Neuronal stem cell (in vitro differentiated cells): ENCODE measurements at regions not wholly inside any gene's neighbourhood (a gene's known extent, or its start where the extent isn't known, plus 50 kb on each side); places are given as distances from the start of the nearest gene placed in this dataset.

Source experiments
- DNase-seq: peaks from one replicate; pipeline ENCODE4 v3.0.0-alpha.2; 2013; ENCODE audit warnings: low spot score
- H2AFZ ChIP-seq: one replicate; pipeline ENCODE4 v1.6.1; 2013; ENCODE audit warnings: mild to moderate bottlenecking, low read length, inconsistent platforms
- H2AK5ac ChIP-seq: 2 replicates; pipeline ENCODE4 v1.6.1; 2013; ENCODE audit warnings: low read depth, mild to moderate bottlenecking, inconsistent platforms, low read length, moderate library complexity, mixed read lengths
- H2BK120ac ChIP-seq: 2 replicates; pipeline ENCODE4 v1.6.1; 2013; ENCODE audit warnings: low read depth, mild to moderate bottlenecking, inconsistent platforms, low read length, moderate library complexity, mixed read lengths
- H2BK12ac ChIP-seq: one replicate; pipeline ENCODE4 v1.6.1; 2013; ENCODE audit warnings: low read length, inconsistent platforms
- H2BK15ac ChIP-seq: 2 replicates; pipeline ENCODE4 v1.6.1; 2013; ENCODE audit warnings: mild to moderate bottlenecking, low read length, inconsistent platforms, mixed read lengths
- H2BK5ac ChIP-seq: one replicate; pipeline ENCODE4 v1.6.1; 2013; ENCODE audit warnings: inconsistent platforms, mild to moderate bottlenecking, low read length, moderate library complexity
- H3K14ac ChIP-seq: one replicate; pipeline ENCODE4 v1.6.1; 2013; ENCODE audit warnings: low read length, inconsistent platforms
- H3K18ac ChIP-seq: 2 replicates; pipeline ENCODE4 v1.6.1; 2013; ENCODE audit warnings: low read length, inconsistent platforms
- H3K23ac ChIP-seq: 2 replicates; pipeline ENCODE4 v1.6.1; 2013; ENCODE audit warnings: low read depth, mild to moderate bottlenecking, mixed read lengths, low read length, inconsistent platforms; ENCODE audit not compliant: poor library complexity
- H3K27ac ChIP-seq: replicated peaks from 3 replicates; pipeline ENCODE4 v1.5.1; 2013; ENCODE audit warnings: low read length, inconsistent platforms
- H3K27me3 ChIP-seq, 3 experiments: 2 replicates each; pipeline ENCODE4 v1.6.1; 2013; ENCODE audit warnings: low read length in 3 of 3, mild to moderate bottlenecking in 2 of 3, inconsistent platforms in 1 of 3, low read depth in 1 of 3, mixed read lengths in 1 of 3, moderate library complexity in 1 of 3; ENCODE audit not compliant: control insufficient read depth in 3 of 3, insufficient read depth in 3 of 3
- H3K36me3 ChIP-seq, 2 donors: replicated peaks in 1 of 2; 2 replicates each; pipeline ENCODE4 v1.6.1; 2013; ENCODE audit warnings: low read length in 2 of 2; ENCODE audit not compliant: control insufficient read depth in 2 of 2, insufficient read depth in 2 of 2
- H3K4ac ChIP-seq: 2 replicates; pipeline ENCODE4 v1.6.1; 2013; ENCODE audit warnings: inconsistent platforms, mild to moderate bottlenecking, low read length, moderate library complexity
- H3K4me1 ChIP-seq, 2 donors: 1 replicate in 1 of 2; 2 replicates in 1 of 2; pipeline ENCODE4 v1.6.1; 2013; ENCODE audit warnings: low read length in 2 of 2, low read depth in 1 of 2; ENCODE audit not compliant: control insufficient read depth in 2 of 2, insufficient read depth in 1 of 2
- H3K4me2 ChIP-seq: one replicate; pipeline ENCODE4 v1.6.1; 2013; ENCODE audit warnings: mild to moderate bottlenecking, low read length, inconsistent platforms; ENCODE audit not compliant: insufficient read depth, poor library complexity, severe bottlenecking
- H3K4me3 ChIP-seq, 2 donors: 2 replicates each; pipeline ENCODE4 v1.5.1; 2013; ENCODE audit warnings: low read length in 2 of 2, mild to moderate bottlenecking in 2 of 2, inconsistent platforms in 1 of 2, moderate library complexity in 1 of 2
- H3K79me1 ChIP-seq: one replicate; pipeline ENCODE4 v1.6.1; 2013; ENCODE audit warnings: low read depth, mild to moderate bottlenecking, inconsistent platforms, low read length, moderate library complexity
- H3K9ac ChIP-seq: one replicate; pipeline ENCODE4 v1.6.1; 2013; ENCODE audit warnings: mild to moderate bottlenecking, low read depth, low read length, inconsistent platforms; ENCODE audit not compliant: poor library complexity
- H3K9me3 ChIP-seq, 2 donors: replicated peaks in 1 of 2; 2 replicates each; pipeline versions ENCODE3 to v1.6.1; 2013; ENCODE audit warnings: low read length in 2 of 2, mild to moderate bottlenecking in 2 of 2, inconsistent platforms in 1 of 2, low read depth in 1 of 2, mixed read lengths in 1 of 2, moderate library complexity in 1 of 2; ENCODE audit not compliant: control insufficient read depth in 2 of 2, insufficient read depth in 1 of 2
- H4K8ac ChIP-seq: one replicate; pipeline ENCODE4 v1.6.1; 2013; ENCODE audit warnings: low read depth, mild to moderate bottlenecking, inconsistent platforms, low read length, moderate library complexity
- H4K91ac ChIP-seq: one replicate; pipeline ENCODE4 v1.6.1; 2013; ENCODE audit warnings: low read length, low read depth, mild to moderate bottlenecking, inconsistent platforms; ENCODE audit not compliant: poor library complexity
- WGBS, 2 donors: extraction: QIAGEN DNeasy Blood & Tissue Kit; methylation state at CpG; one replicate each; pipeline ENCODE4 v1.1.7; 2013; ENCODE audit warnings: missing lambda C conversion rate in 2 of 2, mixed read lengths in 1 of 2; ENCODE audit not compliant: insufficient read length in 2 of 2, insufficient replicate concordance in 1 of 2; ENCODE audit errors: extremely low coverage in 2 of 2; 5-methylcytosine and 5-hydroxymethylcytosine counted together

DNA sequence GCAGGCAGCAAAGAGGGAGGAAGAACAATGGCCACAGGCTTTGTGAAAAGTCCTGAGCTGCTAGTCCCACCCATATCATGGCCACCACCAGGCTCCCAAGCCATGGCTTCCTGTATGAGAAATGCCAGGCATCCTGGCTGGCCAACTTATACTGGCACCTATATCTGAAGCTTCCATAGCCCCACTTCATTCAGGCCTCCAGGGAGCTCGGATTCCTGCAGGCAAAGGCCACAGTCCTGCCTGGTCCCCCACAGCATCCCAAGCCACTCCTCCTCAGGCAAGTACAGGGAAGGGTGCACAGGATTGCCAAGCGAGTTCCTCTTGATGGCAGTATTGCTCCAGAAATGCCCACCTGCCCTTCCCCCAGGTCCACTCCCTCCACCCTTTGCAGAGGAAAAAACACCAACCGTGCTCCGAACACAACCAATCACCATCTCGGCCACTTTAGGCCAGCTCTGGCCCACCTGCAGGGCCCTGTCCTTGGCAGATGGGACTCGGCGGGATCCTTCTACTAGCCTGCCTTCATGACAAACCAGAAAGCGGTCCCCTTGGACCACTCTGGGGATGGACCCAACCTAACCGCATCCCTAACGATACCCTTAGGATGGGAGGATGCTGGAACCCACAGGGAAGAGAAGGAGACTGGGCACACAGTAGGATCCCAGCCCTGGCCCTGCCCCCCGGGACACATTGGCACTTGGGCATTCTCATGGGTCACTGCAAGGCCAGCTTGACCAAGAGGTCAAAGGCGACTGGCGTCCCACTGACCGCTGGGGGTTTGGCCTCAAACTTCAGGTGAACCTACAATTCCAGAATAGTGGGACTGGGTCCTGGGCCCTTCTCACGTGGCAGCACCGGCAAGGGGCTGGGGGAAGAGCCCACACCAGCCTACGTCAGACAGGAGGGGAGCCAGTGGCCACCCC is 220.4 kb upstream of the AGTR2 start:
- Histone ChIP-seq H2BK5ac (no peak overlapping the region), H3K9ac (no peak overlapping the region), H2BK15ac (no peak overlapping the region), H4K8ac (no peak overlapping the region), H3K27me3 (peaks cover 0 to 35% (median 0%) of the 10 kb centered on the region in 3 experiments), H3K4me3 (no peak overlapping the region), H3K4me2 (no peak overlapping the region), H3K14ac (no peak overlapping the region), H2AK5ac (no peak overlapping the region), H3K79me1 (peaks cover 3% of the 10 kb centered on the region), H3K23ac (no peak overlapping the region), H2BK12ac (no peak overlapping the region), H3K18ac (no peak overlapping the region), H2AFZ (peak overlapping the region; percentile 18), H3K4ac (no peak overlapping the region), H3K27ac (no peak overlapping the region), H4K91ac (no peak overlapping the region), H2BK120ac (no peak overlapping the region), H3K36me3 (peaks cover 0 to 2% of the 10 kb centered on the region in 2 donors), H3K4me1 (no peaks in the 10 kb centered on the region), H3K9me3 (peaks cover 0 to 3% of the 10 kb centered on the region in 2 donors)
- WGBS, 2 donors: no CpG with 5 or more reads among the region's 17 CpGs
- no peak for DNase-seq

DNA sequence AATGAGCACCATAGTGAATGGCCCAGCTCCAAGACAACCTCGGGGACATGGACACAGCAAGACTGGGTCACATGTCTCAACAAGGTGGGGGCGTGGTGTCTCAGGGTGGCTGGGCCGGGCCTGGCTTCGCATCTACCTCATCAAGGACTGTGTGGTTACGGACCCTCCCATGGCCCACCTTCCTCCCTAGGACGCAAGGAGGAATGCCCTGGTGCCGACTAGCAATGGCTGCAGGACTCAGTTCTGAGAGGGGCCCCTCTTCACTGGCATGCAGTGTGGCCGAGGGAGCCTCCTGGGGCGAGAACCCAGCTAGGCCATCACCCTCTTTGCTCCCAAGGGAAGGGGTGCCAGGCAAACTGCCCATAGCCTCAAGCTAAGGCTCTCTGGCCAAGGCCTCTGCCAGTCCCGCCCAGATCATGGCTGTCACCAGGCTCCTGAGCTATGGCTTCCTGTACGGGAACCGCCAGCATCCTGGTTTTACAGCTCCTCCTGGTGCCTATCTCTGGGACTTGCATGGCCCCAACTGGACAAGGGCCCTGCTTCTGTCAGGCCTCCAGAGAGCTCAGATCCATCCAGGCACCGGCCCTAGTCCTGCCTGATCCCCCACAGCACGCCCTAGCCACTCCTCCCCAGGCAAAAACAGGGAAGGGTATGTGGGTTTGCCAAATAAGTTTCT is 218.0 kb upstream of the AGTR2 start:
- H4K8ac ChIP-seq: no peak overlapping the region

DNA sequence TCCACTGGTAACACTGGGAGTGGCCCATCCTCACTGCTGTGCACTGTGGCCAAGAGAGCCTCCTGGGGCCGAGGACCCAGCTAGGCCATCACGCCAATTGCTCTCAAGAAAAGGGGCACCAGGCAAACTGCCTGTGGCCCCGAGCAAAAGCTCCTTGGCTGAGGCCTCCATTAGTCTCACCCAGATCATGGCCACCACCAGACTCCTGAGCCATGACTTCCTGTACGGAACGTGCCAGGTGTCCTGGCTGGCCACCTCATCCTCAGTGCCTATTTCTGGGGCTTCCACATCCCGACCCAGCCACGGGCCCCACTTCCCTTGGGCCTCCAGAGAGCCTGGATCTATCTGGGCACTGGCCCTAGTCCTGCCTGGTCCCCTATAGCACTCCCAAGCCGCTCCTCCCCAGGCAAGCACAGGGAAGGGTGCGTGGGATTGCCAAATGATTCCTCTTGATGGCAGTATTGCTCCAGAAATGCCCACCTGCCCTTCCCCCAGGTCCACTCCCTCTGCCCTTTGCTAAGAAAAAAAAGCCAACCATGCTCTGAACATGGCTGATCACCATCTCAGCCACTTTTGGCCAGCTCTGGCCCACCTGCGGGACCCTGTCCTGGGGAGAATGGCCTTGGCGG is 212.6 kb upstream of the AGTR2 start:
- Histone ChIP-seq H3K79me1 (peaks cover 2% of the 10 kb centered on the region), H2AFZ (no peak overlapping the region), H3K27ac (no peak overlapping the region), H3K18ac (no peak overlapping the region), H2BK5ac (no peak overlapping the region), H4K91ac (no peak overlapping the region), H3K4ac (no peak overlapping the region), H3K9me3 (no peaks in the 10 kb centered on the region), H3K4me3 (no peak overlapping the region), H2BK120ac (no peak overlapping the region), H3K36me3 (no peaks in the 10 kb centered on the region), H3K14ac (no peak overlapping the region), H4K8ac (no peak overlapping the region), H2AK5ac (no peak overlapping the region), H3K23ac (no peak overlapping the region), H3K9ac (no peak overlapping the region), H3K27me3 (peaks cover 0 to 20% (median 0%) of the 10 kb centered on the region in 3 experiments), H2BK12ac (no peak overlapping the region), H3K4me1 (no peaks in the 10 kb centered on the region), H3K4me2 (no peak overlapping the region), H2BK15ac (no peak overlapping the region)
- DNase-seq: no peak
- no CpG with 5 or more reads among the region's 11 CpGs for WGBS, 2 donors

More for the DNA sequence above, 218.0 kb upstream of the AGTR2 start:
- H3K9me3 ChIP-seq: peaks cover 0 to 3% of the 10 kb centered on the region in 2 donors
- no peak overlapping the region for H3K4me3 ChIP-seq
- no peak overlapping the region for H3K23ac ChIP-seq
- H2AK5ac ChIP-seq: no peak overlapping the region
- H3K4ac ChIP-seq: no peak overlapping the region
- H3K27ac ChIP-seq: no peak overlapping the region
- no peak overlapping the region for H2BK12ac ChIP-seq
- H2BK5ac ChIP-seq: peak overlapping the region; percentile 24
- no peak overlapping the region for H3K14ac ChIP-seq
- H3K79me1 ChIP-seq: peaks cover 3% of the 10 kb centered on the region
- H2BK120ac ChIP-seq: no peak overlapping the region
- no peak overlapping the region for H3K9ac ChIP-seq
- no peak overlapping the region for H4K91ac ChIP-seq
- peak overlapping the region; percentile 61 for H2AFZ ChIP-seq
- DNase-seq: no peak
- no CpG with 5 or more reads among the region's 14 CpGs for WGBS, 2 donors
- H3K27me3 ChIP-seq: peaks cover 0 to 35% (median 0%) of the 10 kb centered on the region in 3 experiments
- no peak overlapping the region for H3K4me2 ChIP-seq
- peaks cover 0 to 2% of the 10 kb centered on the region in 2 donors for H3K36me3 ChIP-seq
- no peak overlapping the region for H2BK15ac ChIP-seq
- no peaks in the 10 kb centered on the region for H3K4me1 ChIP-seq
- no peak overlapping the region for H3K18ac ChIP-seq
